Skeletal muscle tissue (tissue), 3 donors: ENCODE measurements at regions not wholly inside any gene's neighbourhood (a gene's known extent, or its start where the extent isn't known, plus 50 kb on each side); places are given as distances from the start of the nearest gene placed in this dataset.

Experiments
- H3K27ac ChIP-seq: one replicate; pipeline ENCODE4 v1.7.0; 2013; ENCODE audit warnings: mild to moderate bottlenecking, low read depth, low read length, inconsistent platforms
- H3K27me3 ChIP-seq, 3 donors: one replicate each; pipeline ENCODE4 v1.7.0; 2013; ENCODE audit warnings: low read length in 3 of 3; ENCODE audit not compliant: control insufficient read depth in 3 of 3, insufficient read depth in 3 of 3
- H3K36me3 ChIP-seq, 3 donors: one replicate each; pipeline ENCODE4 v1.7.0; 2013; ENCODE audit warnings: low read length in 3 of 3; ENCODE audit not compliant: control insufficient read depth in 3 of 3, insufficient read depth in 3 of 3
- H3K4me1 ChIP-seq, 3 donors: one replicate each; pipeline ENCODE4 v1.7.0; 2013; ENCODE audit warnings: low read length in 3 of 3, mild to moderate bottlenecking in 3 of 3; ENCODE audit not compliant: control insufficient read depth in 3 of 3, insufficient read depth in 3 of 3
- H3K4me3 ChIP-seq, 3 donors: one replicate each; pipeline ENCODE4 v1.7.0; 2013; ENCODE audit warnings: low read length in 3 of 3
- H3K9ac ChIP-seq, 3 donors: one replicate each; pipeline ENCODE4 v1.7.0; 2013; ENCODE audit warnings: low read length in 3 of 3, mild to moderate bottlenecking in 3 of 3, moderate library complexity in 2 of 3, low read depth in 1 of 3
- H3K9me3 ChIP-seq, 3 donors: one replicate each; pipeline ENCODE4 v1.7.0; 2013; ENCODE audit warnings: low read length in 3 of 3; ENCODE audit not compliant: control insufficient read depth in 3 of 3
- donor health status: Osteomylitis.

GRCh38 chr13:76123548-76123947 is 487.4 kb downstream of the LMO7 start:
- Histone ChIP-seq H3K36me3 (no peaks in the 10 kb centered on the region), H3K4me1 (no peaks in the 10 kb centered on the region), H3K4me3 (peak overlapping the region in 1 of 3 donors; percentile 24), H3K9ac (no peak overlapping the region), H3K9me3 (peaks cover 4 to 12% (median 6%) of the 10 kb centered on the region in 3 donors), H3K27me3 (no peaks in the 10 kb centered on the region), H3K27ac (no peak overlapping the region)

GRCh38 chr13:76116751-76117360 is 480.7 kb downstream of the LMO7 start:
- no peaks in the 10 kb centered on the region for H3K36me3 ChIP-seq
- peaks cover 0 to 2% (median 0%) of the 10 kb centered on the region in 3 donors for H3K9me3 ChIP-seq
- H3K27me3 ChIP-seq: no peaks in the 10 kb centered on the region
- no peak overlapping the region for H3K9ac ChIP-seq
- H3K4me1 ChIP-seq: no peaks in the 10 kb centered on the region
- H3K27ac ChIP-seq: no peak overlapping the region
- H3K4me3 ChIP-seq: no peak overlapping the region

GRCh38 chr13:76106763-76107162 is 470.6 kb downstream of the LMO7 start:
- H3K4me3 ChIP-seq: no peak overlapping the region
- no peaks in the 10 kb centered on the region for H3K27me3 ChIP-seq
- H3K9ac ChIP-seq: no peak overlapping the region
- no peaks in the 10 kb centered on the region for H3K4me1 ChIP-seq
- no peaks in the 10 kb centered on the region for H3K9me3 ChIP-seq
- H3K27ac ChIP-seq: no peak overlapping the region
- H3K36me3 ChIP-seq: no peaks in the 10 kb centered on the region

GRCh38 chr13:76094645-76095044 is 458.5 kb downstream of the LMO7 start:
- H3K9me3 ChIP-seq: no peaks in the 10 kb centered on the region
- H3K27ac ChIP-seq: no peak overlapping the region
- no peaks in the 10 kb centered on the region for H3K27me3 ChIP-seq
- H3K9ac ChIP-seq: no peak overlapping the region
- no peak overlapping the region for H3K4me3 ChIP-seq
- no peaks in the 10 kb centered on the region for H3K4me1 ChIP-seq
- H3K36me3 ChIP-seq: no peaks in the 10 kb centered on the region

- H3K9ac ChIP-seq: no peak overlapping the region
- H3K9me3 ChIP-seq: peaks cover 0 to 2% (median 2%) of the 10 kb centered on the region in 3 donors
- H3K27ac ChIP-seq: no peak overlapping the region
- H3K4me3 ChIP-seq: no peak overlapping the region
- no peaks in the 10 kb centered on the region for H3K27me3 ChIP-seq
- H3K4me1 ChIP-seq: no peaks in the 10 kb centered on the region
- H3K36me3 ChIP-seq: no peaks in the 10 kb centered on the region
Observed at GRCh38 chr13:76091076-76091475, 454.9 kb downstream of the LMO7 start.

GRCh38 chr13:76086729-76087128 is 450.6 kb downstream of the LMO7 start:
- H3K9me3 ChIP-seq: peaks cover 0 to 2% (median 2%) of the 10 kb centered on the region in 3 donors
- H3K27me3 ChIP-seq: no peaks in the 10 kb centered on the region
- peak overlapping the region in 1 of 3 donors; percentile 30 for H3K4me3 ChIP-seq
- H3K36me3 ChIP-seq: no peaks in the 10 kb centered on the region
- H3K9ac ChIP-seq: no peak overlapping the region
- no peak overlapping the region for H3K27ac ChIP-seq
- H3K4me1 ChIP-seq: no peaks in the 10 kb centered on the region

GRCh38 chr13:76067850-76068249 is 431.7 kb downstream of the LMO7 start:
- Histone ChIP-seq H3K36me3 (no peaks in the 10 kb centered on the region), H3K4me1 (no peaks in the 10 kb centered on the region), H3K4me3 (no peak overlapping the region), H3K27ac (no peak overlapping the region), H3K9me3 (peaks cover 0 to 2% (median 0%) of the 10 kb centered on the region in 3 donors), H3K9ac (no peak overlapping the region), H3K27me3 (no peaks in the 10 kb centered on the region)

GRCh38 chr13:76053181-76053580 is 417.1 kb downstream of the LMO7 start:
- H3K27ac ChIP-seq: no peak overlapping the region
- no peak overlapping the region for H3K4me3 ChIP-seq
- no peaks in the 10 kb centered on the region for H3K9me3 ChIP-seq
- H3K9ac ChIP-seq: no peak overlapping the region
- H3K4me1 ChIP-seq: no peaks in the 10 kb centered on the region
- no peaks in the 10 kb centered on the region for H3K27me3 ChIP-seq
- H3K36me3 ChIP-seq: no peaks in the 10 kb centered on the region

GRCh38 chr13:76049376-76049746 is 413.2 kb downstream of the LMO7 start:
- Histone ChIP-seq H3K4me1 (no peaks in the 10 kb centered on the region), H3K9me3 (no peaks in the 10 kb centered on the region), H3K4me3 (no peak overlapping the region), H3K36me3 (no peaks in the 10 kb centered on the region), H3K27me3 (no peaks in the 10 kb centered on the region), H3K9ac (no peak overlapping the region), H3K27ac (no peak overlapping the region)

- Histone ChIP-seq H3K9ac (no peak overlapping the region), H3K4me1 (no peaks in the 10 kb centered on the region), H3K27ac (no peak overlapping the region), H3K27me3 (no peaks in the 10 kb centered on the region), H3K36me3 (no peaks in the 10 kb centered on the region), H3K9me3 (no peaks in the 10 kb centered on the region), H3K4me3 (no peak overlapping the region)
Observed at GRCh38 chr13:76048675-76049375, 412.7 kb downstream of the LMO7 start.
